GM21390 (cell line): ENCODE measurements at regions not wholly inside any gene's neighbourhood (a gene's known extent, or its start where the extent isn't known, plus 50 kb on each side); places are given as distances from the start of the nearest gene placed in this dataset.

ENCODE experiments used
- ATAC-seq: cut with Tn5 transposase; IDR thresholded peaks from one replicate; pipeline ENCODE4 v1.9.1; 2021; ENCODE audit not compliant: unreplicated experiment

DNA sequence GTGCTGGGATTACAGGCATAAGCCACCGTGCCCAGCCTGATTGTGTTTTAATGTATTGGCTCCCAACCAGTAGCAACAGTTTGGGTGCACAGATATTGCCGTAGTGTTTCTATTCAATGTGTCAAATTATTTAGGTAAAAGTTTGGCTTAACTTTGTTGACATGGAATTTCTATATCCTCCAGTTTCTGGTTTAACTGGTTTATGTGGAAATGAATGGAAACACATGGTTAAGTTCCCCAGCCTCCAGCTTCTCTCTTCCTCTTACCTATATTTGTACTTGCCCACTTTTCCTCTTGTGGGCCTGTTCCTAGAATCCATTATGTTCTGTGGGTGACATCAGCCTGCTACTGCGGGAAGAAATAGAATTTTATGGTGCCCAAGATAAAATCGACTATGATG is 53.9 kb upstream of the ESR1 start:
- ATAC-seq, result no peak

DNA sequence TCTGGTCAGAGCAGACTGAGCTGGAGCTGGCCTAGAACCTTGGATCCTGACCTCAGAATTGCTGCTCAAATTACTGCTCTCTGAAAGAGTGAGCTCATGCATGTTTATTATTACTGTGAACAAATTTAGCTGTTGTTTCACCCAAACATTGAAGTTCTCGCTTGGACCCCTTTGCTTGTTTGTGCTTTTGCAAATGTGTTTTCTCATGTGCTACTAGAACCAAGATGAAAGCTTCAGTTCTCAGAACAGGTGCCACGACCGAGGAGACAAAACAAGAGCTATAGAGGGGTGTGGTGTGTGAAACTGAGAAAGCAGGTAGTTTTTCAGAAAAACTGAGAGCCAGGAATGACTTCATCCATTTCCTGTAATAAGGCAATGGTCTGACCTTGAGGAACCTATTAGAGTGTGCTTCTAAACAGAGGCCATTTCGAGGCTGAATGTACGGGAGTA is 50.0 kb upstream of the ESR1 start:
- peak; percentile 98 for ATAC-seq
